ENCODE measurements at regions not wholly inside any gene's neighbourhood (a gene's known extent, or its start where the extent isn't known, plus 50 kb on each side); places are given as distances from the start of the nearest gene placed in this dataset.

DNA sequence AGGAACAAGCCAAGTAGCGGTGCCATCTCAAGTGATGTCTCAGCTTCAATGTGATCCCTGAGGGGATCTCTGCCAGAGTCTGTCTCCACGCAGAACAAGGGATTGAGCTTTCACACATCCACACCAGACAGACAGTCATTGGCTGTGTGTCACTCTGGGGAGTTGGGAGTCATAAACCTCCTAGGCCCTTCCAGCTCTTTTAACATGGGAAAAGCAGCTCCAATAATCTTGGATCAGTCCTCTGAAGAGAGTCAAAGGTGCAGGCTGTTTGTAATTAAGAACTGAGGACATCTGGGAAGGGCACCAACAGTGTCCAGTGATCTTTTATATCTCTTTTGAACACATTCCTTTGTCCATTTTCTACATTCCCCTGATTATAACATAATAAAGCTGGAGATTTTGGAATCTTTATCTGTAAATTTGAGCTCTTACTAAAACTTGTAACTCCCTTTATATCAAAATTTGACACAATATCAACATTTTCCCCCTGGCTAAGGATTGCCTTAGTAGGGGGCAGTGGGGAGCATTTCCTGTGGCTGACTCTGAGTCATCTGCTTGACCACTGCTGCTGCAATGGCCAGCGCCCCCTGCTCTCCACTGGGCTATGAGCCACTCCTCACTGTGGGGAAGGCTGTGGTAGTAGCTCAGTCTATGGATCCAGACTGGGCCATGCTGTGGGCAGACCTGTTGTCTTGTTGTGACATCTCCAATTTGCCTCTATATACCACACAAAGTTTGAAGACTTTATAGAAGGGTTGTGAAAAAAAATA lies 284.4 kb downstream of the OSTF1 start:
- Histone ChIP-seq H3K27me3 (ENCODE audit: insufficient read depth) (no peaks in the 10 kb centered on the region), H4K20me1 (replicated peaks; ENCODE audit: insufficient read depth) (no peaks in the 10 kb centered on the region), H3K36me3 (ENCODE audit: insufficient read depth) (no peaks in the 10 kb centered on the region), H3K9me2 (ENCODE audit: insufficient read depth) (peaks cover 26% of the 10 kb centered on the region; the same call in 1 of the 2 replicates), H3K27ac (ENCODE audit: low read depth) (no peak overlapping the region), H2AFZ (no peak overlapping the region), H3K79me2 (replicated peaks; ENCODE audit: insufficient read depth) (no peaks in the 10 kb centered on the region), H3K4me1 (ENCODE audit: insufficient read depth) (no peaks in the 10 kb centered on the region), H3K4me2 (no peak overlapping the region), H3F3A (replicated peaks; ENCODE audit: low read depth) (no peaks in the 10 kb centered on the region), H3K4me3 (no peak overlapping the region)
- ATAC-seq (no peak), DNase-seq (ENCODE audit: low spot score) (no peak)
- no peak overlapping the region for H3K4me3 Mint-ChIP-seq
- H3K27me3 Mint-ChIP-seq (ENCODE audit: insufficient read depth, low read depth, poor library complexity), result no peaks in the 10 kb centered on the region
- H3K9me3 Mint-ChIP-seq, result no peaks in the 10 kb centered on the region
- no peaks in the 10 kb centered on the region for H3K4me1 Mint-ChIP-seq
- no peak overlapping the region for H3K27ac Mint-ChIP-seq
- no peaks in the 10 kb centered on the region; the same call in 2 of the 3 replicates for H3K36me3 Mint-ChIP-seq (ENCODE audit: low read depth)
- TF ChIP-seq, protein P1, sequence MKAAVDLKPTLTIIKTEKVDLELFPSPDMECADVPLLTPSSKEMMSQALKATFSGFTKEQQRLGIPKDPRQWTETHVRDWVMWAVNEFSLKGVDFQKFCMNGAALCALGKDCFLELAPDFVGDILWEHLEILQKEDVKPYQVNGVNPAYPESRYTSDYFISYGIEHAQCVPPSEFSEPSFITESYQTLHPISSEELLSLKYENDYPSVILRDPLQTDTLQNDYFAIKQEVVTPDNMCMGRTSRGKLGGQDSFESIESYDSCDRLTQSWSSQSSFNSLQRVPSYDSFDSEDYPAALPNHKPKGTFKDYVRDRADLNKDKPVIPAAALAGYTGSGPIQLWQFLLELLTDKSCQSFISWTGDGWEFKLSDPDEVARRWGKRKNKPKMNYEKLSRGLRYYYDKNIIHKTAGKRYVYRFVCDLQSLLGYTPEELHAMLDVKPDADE (IDR thresholded peaks at IDR 0.05), result no peak
- no peak for TF ChIP-seq CREB1 (CRISPR knock-in tag; IDR thresholded peaks at IDR 0.05; ENCODE audit: low read depth)
- TF ChIP-seq, protein P2, sequence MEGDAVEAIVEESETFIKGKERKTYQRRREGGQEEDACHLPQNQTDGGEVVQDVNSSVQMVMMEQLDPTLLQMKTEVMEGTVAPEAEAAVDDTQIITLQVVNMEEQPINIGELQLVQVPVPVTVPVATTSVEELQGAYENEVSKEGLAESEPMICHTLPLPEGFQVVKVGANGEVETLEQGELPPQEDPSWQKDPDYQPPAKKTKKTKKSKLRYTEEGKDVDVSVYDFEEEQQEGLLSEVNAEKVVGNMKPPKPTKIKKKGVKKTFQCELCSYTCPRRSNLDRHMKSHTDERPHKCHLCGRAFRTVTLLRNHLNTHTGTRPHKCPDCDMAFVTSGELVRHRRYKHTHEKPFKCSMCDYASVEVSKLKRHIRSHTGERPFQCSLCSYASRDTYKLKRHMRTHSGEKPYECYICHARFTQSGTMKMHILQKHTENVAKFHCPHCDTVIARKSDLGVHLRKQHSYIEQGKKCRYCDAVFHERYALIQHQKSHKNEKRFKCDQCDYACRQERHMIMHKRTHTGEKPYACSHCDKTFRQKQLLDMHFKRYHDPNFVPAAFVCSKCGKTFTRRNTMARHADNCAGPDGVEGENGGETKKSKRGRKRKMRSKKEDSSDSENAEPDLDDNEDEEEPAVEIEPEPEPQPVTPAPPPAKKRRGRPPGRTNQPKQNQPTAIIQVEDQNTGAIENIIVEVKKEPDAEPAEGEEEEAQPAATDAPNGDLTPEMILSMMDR (conservative IDR thresholded peaks at IDR 0.05; ENCODE audit: low read depth in 2 of 2), result peak in 1 of 2 experiments; percentile 35; a peak in 2 of 4 replicates

DNA sequence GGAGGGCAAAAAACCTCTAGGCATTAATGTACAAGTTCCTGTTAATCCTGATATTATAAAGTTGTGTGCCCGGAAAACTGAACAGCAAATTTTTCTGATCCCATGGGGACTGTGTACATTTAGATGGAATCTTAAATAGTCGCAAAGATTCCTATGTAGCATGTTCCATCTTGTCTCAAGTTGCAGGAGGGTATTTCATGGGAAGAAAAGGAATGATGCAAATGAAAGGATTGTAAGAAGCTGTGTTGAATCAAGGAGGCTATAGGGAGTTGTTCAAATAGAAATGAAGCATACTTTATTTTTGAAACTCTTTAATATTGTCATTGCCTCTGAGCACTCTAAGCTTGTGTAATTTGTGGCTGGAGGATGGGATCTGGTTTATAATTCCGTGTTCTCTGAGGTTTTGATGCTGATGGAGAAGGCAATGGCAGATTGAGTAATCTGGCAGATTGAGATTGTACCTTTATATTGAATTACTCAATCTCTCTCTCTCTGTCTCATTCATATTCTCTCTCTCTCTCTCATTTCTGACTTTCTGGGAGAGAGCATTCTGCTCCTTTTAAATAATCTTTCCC lies 288.5 kb downstream of the OSTF1 start:
- Mint-ChIP-seq H3K36me3 (ENCODE audit: low read depth) (no peaks in the 10 kb centered on the region; the same call in 1 of the 3 replicates), H3K27me3 (ENCODE audit: insufficient read depth, low read depth, poor library complexity) (no peaks in the 10 kb centered on the region), H3K4me1 (no peaks in the 10 kb centered on the region), H3K4me3 (no peak overlapping the region), H3K27ac (no peak overlapping the region), H3K9me3 (no peaks in the 10 kb centered on the region)
- no peak overlapping the region for H2AFZ ChIP-seq
- no peaks in the 10 kb centered on the region for H4K20me1 ChIP-seq (replicated peaks; ENCODE audit: insufficient read depth)
- H3K27me3 ChIP-seq (ENCODE audit: insufficient read depth), result no peaks in the 10 kb centered on the region
- ATAC-seq (no peak), DNase-seq (ENCODE audit: low spot score) (no peak)
- H3K4me3 ChIP-seq, result no peak overlapping the region
- no peak for TF ChIP-seq CREB1 (CRISPR knock-in tag; IDR thresholded peaks at IDR 0.05; ENCODE audit: low read depth)
- TF ChIP-seq EZH2 (IDR thresholded peaks at IDR 0.05; ENCODE audit: low read depth, unreplicated experiment), result no peak
- no peak for TF ChIP-seq ZNF114 (CRISPR knock-in tag; IDR thresholded peaks at IDR 0.05)
- no peak for TF ChIP-seq NANOG (IDR thresholded peaks at IDR 0.05; ENCODE audit: borderline replicate concordance)
- TF ChIP-seq, protein P2 (conservative IDR thresholded peaks at IDR 0.05; ENCODE audit: low read depth in 2 of 2), result no peak
- TF ChIP-seq, protein P1 (IDR thresholded peaks at IDR 0.05), result no peak
- TF ChIP-seq JUNB (IDR thresholded peaks at IDR 0.05; ENCODE audit: unreplicated experiment), result no peak
- TF ChIP-seq STAT1 (IDR thresholded peaks at IDR 0.05; ENCODE audit: unreplicated experiment), result no peak
- TF ChIP-seq EZH2phosphoT487 (IDR thresholded peaks at IDR 0.05; ENCODE audit: unreplicated experiment), result no peak
- TF ChIP-seq ZNF331 (CRISPR knock-in tag; IDR thresholded peaks at IDR 0.05; ENCODE audit: low read depth), result no peak
- no peak overlapping the region for H3K4me2 ChIP-seq
- no peak overlapping the region for H3K27ac ChIP-seq (ENCODE audit: low read depth)
- H3K9me2 ChIP-seq (ENCODE audit: insufficient read depth), result peaks cover 13% of the 10 kb centered on the region; the same call in 1 of the 2 replicates
- H3F3A ChIP-seq (replicated peaks; ENCODE audit: low read depth), result no peaks in the 10 kb centered on the region
- no peaks in the 10 kb centered on the region for H3K79me2 ChIP-seq (replicated peaks; ENCODE audit: insufficient read depth)
- H3K4me1 ChIP-seq (ENCODE audit: insufficient read depth), result no peaks in the 10 kb centered on the region
- no peaks in the 10 kb centered on the region for H3K36me3 ChIP-seq (ENCODE audit: insufficient read depth)
